CD4-positive, alpha-beta T cell treated with Interleukin-6 for 4 hours (primary cell): ENCODE measurements at regions not wholly inside any gene's neighbourhood (a gene's known extent, or its start where the extent isn't known, plus 50 kb on each side); places are given as distances from the start of the nearest gene placed in this dataset.

ENCODE experiments used
- DNase-seq: peaks from one replicate; pipeline ENCODE4 v3.0.0-alpha.2; 2020; ENCODE audit warnings: mixed read lengths

DNA sequence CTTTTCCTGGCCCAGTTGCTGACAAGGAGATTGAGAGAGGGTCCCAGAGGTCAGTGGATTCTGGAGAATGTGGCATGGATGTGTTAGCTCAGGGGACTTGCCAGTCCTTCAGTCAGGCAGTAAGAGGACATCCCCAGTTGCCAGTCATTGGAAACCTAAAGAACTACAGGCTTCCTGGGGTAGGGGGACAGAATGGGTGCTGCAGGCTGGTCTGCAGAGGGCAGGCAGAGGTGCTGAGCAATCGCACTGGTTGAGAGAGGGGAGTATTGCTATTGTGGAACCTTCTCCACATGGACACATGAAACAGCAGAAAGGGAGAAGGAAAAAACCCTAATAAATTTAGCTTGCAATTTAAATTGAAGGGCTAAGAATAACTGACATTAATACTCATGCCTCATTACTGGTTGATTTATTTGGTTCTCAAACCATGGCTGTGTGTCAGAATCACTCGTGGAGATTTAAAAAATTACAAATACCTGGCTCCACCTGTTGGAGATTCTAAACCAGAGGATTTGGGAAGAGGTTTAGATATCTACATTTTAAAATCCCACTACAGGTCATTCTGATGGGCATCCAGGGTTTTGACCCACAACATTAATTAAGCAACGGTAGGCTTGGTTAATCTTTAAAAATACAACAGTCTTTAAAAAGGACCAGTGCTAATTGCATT is 71.2 kb upstream of the SLC38A2 start:
- no peak for DNase-seq

DNA sequence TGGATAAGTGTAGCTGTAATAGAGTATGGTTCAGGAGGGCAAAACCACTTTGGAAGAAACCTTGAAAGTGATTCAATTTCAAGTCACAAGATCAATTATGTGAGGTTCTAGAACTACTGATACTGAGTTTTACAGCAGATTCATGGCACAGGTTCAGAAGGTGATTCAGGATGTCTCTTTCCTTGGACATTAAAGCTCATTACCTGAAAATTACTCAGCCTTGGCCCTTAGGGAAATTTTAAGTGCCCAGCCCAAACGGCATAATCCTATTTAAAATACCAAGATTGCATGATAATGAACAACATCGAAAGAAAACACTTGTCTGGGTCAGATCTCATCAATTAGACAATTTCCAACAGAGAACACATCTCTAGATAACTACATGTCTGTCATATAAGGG is 70.2 kb upstream of the SLC38A2 start:
- no peak for DNase-seq

DNA sequence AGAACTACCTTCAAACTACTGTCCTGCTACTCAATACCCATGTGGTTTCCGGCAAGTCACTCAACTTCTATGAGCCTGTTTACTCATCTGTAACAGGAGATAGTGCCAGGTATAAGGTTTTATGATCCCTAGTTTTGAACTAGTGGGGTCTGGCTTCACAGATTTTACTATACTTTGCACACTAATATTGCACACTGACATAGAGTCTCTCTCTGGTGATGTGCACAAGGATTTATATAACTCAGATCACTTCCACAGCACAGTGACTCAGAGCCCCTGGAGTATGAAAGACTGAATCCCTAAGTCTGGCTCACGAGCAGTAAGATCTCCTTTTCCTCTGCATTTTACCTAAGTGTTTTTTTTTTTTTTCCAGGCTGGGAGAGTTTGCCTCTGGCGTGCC is 69.7 kb upstream of the SLC38A2 start:
- DNase-seq, result no peak

DNA sequence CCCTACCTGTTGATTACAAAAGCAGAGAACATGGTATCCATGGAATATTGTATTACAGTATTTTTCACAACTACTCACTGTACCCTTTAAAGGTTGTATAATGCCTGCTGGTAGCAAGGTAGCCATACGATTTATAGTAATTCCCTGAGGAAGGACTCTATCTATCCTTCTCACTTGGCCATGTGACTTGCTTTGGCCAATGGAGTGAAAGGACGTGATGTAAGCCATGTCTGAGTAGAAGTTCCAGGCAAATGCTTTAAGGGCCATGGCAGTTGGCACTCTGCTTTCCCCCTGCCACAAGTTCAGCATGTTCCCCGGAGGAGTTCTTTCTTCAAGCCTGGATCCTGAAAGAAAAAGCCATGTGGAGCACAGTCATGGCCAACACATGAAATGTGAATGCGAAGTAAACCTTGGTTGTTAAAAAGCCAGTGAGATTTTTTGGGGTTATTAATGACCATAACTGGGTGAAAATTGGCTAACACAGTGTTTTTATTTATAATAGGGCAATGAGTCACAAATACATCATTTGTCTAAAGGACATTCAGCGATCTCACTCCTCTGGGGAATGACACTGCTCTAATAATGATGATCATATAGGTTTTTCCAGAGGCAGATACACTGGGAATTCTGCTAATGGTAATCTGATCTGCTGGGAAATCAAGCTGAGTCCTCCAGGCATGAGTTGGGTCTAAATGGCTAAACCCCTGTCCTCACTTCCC is 67.4 kb upstream of the SLC38A2 start:
- no peak for DNase-seq

DNA sequence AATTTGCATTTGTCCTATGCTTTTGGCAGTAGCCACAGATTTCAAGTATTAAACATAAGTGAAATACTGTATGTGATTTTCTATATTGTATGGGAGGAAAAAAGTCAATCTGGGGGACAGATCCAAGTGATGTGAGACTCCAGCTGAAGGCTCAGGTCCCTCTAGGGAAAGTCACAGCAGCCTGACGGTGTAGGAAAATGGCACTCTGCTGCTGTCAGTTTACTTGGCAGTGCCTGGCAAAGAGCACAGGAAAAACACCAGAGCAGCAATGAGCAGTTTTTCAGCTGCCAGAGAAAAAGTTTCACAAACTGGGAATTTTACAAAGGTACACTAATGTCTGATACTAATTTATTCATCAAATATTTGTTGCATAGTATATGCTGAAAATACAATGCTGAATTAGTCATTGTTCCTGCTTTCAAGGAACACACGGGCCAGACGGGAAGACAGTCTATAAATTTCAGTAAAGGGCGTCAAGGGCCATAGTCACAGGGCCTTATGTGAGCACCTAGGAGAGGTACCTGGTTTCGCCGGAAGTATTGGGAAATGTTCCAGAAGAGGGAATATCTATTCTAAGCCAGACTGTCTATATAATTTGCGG is 66.2 kb upstream of the SLC38A2 start:
- DNase-seq, result no peak

DNA sequence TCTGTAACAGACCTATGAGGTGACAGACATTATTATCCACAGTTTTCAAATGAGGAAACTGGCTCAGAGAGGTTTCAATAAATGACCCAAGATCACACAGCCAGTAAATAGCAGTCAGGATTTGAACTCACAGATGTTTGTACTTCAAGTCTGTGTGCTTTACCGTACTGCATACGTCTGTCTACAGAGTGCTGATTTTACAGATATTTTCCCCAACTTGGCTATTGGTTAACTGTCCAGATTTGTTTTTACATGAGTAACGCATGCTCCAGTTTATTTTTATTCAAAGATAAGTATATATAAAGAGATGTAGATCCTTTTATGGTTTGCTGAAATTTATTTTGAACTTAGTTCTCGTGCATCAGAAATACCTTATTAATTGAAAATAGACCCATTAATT is 65.7 kb upstream of the SLC38A2 start:
- no peak for DNase-seq

DNA sequence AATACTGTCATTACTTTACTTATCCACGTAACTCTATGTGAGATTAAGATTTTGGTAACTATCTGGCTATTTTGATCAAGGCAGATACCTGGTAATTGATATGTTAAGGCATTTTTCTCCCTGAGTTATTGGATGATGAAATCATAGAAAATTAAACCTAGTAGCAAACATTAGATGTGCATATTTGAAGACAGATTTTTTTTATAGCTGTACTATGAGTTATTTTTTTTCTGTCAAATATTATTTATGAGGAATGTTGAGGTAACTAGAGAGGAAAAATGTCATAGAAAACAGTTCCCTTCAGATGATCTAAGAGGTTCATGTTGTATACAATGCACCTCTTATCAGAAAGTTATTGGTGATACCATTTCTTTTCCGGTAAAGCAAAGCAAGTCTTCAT is 64.9 kb upstream of the SLC38A2 start:
- DNase-seq, result no peak

DNA sequence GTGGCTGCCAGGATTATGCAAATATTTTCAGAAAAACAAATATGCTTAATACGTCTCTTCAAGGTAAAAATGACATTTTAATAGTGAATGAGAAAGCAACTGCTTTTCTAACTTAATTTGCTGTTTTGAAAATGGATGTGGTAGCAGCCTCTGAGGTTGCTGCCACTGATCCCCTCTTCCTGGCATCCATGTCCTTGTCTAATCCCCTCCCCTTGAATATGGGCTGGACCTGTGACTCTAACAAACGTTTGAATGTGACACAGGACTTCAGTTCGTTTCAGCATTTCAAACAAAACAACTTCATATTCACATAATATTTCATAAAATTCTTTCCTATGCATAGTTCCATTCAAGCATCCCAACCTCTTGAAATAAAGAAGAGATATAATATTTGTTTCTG is 64.2 kb upstream of the SLC38A2 start:
- DNase-seq, result no peak

DNA sequence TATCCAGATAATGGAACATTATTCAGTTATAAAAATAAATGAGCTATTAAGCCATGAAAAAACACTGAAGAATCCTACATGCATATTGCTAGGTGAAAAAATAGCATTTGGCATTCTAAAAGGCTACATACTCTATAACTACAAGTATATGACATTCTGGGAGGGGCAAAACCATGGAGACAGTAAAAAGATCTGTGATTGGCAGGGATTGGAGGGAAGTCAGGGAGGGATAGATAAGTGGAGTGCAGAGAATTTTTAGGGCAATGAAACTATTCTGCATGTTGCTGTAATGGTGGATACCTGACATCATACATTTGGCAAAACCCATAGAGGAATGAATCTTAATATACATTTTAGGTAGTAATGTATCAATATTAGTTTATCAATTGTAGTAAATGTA is 63.1 kb upstream of the SLC38A2 start:
- no peak for DNase-seq

DNA sequence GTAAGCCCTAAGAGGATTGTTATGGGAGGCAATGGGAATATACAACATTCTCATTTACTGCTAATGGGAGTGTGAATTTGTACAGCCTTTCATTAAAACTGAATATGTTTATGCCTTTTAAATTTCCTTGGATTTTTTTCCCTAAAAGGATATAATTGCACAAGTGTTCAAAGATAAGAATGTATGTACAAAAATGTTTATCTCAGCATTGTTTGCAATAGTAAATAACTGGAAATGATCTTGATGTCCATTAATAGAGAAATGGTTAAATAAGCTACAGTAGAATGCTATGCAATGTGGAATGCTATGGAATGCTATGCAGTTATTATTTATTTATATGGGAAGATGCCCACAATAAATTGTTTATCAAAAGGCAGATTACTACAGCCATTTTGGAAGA is 62.5 kb upstream of the SLC38A2 start:
- no peak for DNase-seq

DNA sequence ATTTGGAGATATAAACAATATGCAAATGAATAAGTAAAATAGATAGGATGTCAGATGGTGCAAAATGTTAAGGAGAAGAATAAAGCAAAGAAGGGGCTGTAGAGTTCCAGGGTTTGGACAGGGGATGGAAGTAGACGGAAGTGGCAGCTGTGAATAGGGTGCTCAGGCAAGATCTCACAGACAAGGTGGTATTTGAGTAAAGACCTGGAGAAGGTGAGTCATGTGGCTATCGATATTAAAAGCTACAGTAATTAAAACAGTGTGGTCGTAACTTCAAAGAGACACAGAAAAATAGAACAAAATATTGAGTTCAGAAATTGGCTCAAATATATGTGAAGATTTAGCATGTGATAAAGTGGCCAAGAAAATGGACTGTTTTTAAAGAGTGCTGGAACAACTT is 61.3 kb upstream of the SLC38A2 start:
- no peak for DNase-seq

DNA sequence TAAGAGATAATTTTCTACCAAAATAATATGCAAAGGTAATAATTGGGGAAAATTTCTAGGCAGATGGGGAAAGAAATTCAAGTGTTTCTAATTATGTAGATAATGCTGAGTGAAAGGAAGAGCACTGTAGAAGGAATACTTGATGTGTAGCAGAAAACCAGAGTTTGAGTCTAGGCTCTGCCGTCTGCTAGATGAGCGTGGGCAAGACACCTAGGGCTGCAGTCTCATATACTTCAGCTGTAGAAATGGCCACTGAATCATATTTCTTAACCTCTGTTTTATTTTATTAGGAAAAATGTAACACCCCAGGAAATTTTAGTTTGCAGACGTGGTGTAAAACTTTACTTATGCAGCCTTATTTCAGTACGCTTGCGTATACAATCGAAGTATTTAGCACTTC is 59.8 kb upstream of the SLC38A2 start:
- DNase-seq, result no peak

DNA sequence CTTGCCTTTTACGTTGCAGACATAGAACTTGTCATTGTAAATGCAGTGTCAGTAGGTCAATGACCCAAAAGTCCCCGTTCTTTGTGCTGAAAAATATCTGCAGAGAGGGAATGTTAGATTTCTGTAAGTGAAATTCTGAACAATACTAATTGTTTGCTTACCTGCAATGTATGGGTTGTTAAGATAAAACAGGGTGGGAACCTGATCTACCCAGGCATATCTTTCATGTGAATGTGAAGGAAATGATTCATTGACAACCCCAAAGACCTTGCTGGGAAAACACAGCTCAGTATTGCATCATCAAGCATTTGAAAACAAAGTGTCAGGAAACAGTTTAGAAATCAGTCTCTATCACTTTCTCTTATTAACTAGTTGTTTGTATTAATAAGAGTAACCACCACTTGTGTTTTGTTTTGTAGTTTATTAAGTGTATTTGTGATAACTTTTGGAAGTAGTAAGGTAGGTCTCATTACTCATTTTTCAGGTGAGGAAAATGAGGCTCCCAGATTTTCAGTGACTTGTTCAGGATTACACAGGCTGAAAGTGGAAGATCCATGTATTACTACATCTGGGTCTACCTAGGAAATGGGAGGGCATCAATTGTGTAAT is 57.9 kb upstream of the SLC38A2 start:
- DNase-seq, result peak; percentile 27
